H1 (cell line): ENCODE measurements at regions not wholly inside any gene's neighbourhood (a gene's known extent, or its start where the extent isn't known, plus 50 kb on each side); places are given as distances from the start of the nearest gene placed in this dataset.

Experiments used
- CTCF ChIA-PET: fragments of 300-600 bp; sonication (Branson Sonifier 250); formaldehyde crosslinking; loops from one replicate; lab custom pipeline; 2021; ENCODE audit not compliant: partially characterized antibody; lab: Charles Lee
- POLR2A ChIA-PET: fragments of 300-600 bp; sonication (Branson Sonifier 250); formaldehyde crosslinking; loops from one replicate; lab custom pipeline; 2021; ENCODE audit warnings: inconsistent platforms; ENCODE audit not compliant: partially characterized antibody; lab: Charles Lee
- DNase-seq, 2 experiments: peaks; one replicate each; pipeline versions ENCODE4 v3.0.0 to v3.0.0-alpha.2; 2010 to 2022; ENCODE audit warnings: low spot score in 2 of 2, low read depth in 1 of 2, mixed read lengths in 1 of 2
- FAIRE-seq: peaks from 2 replicates; lab custom pipeline; 2011; peaks lifted over from hg19 to GRCh38; lab: Jason Lieb, UNC
- H2AFZ ChIP-seq: 2 replicates; pipeline ENCODE4 v1.8.1; 2012; ENCODE audit warnings: low read length, inconsistent platforms
- H2AK5ac ChIP-seq: 2 replicates; pipeline ENCODE4 v1.6.1; 2013; ENCODE audit warnings: low read depth, low read length
- H2BK120ac ChIP-seq: replicated peaks from 2 replicates; pipeline ENCODE3; 2013; ENCODE audit warnings: low read depth, low read length, inconsistent platforms
- H2BK12ac ChIP-seq: 2 replicates; pipeline ENCODE4 v1.6.1; 2013; ENCODE audit warnings: low read depth, low read length
- H2BK15ac ChIP-seq: 2 replicates; pipeline ENCODE4 v1.6.1; 2013; ENCODE audit warnings: low read length
- H2BK20ac ChIP-seq: 2 replicates; pipeline ENCODE4 v1.6.1; 2013; ENCODE audit warnings: low read length
- H2BK5ac ChIP-seq: 2 replicates; pipeline ENCODE4 v1.6.1; 2013; ENCODE audit warnings: low read depth, low read length
- H3K14ac ChIP-seq: 2 replicates; pipeline ENCODE4 v1.6.1; 2013; ENCODE audit warnings: inconsistent platforms; ENCODE audit not compliant: insufficient read length
- H3K18ac ChIP-seq: 2 replicates; pipeline ENCODE4 v1.6.1; 2013; ENCODE audit warnings: low read length; ENCODE audit errors: extremely low read depth
- H3K23ac ChIP-seq: 2 replicates; pipeline ENCODE4 v1.6.1; 2013; ENCODE audit warnings: inconsistent platforms; ENCODE audit not compliant: insufficient read length
- H3K23me2 ChIP-seq: 2 replicates; pipeline ENCODE4 v1.6.1; 2013; ENCODE audit warnings: low read depth, low read length
- H3K27ac ChIP-seq: 2 replicates; pipeline ENCODE4 v1.6.1; 2011; ENCODE audit warnings: low read depth, low read length, inconsistent platforms
- H3K27me3 ChIP-seq, 4 experiments: replicated peaks in 1 of 4; 1 replicate in 1 of 4; 2 replicates in 3 of 4; pipeline versions ENCODE4 v1.6.1 to v1.8.1; 2011 to 2013; ENCODE audit warnings: low read length in 3 of 4, mild to moderate bottlenecking in 3 of 4, inconsistent platforms in 2 of 4, mixed read lengths in 2 of 4, moderate library complexity in 1 of 4; ENCODE audit not compliant: control insufficient read depth in 3 of 4, insufficient read depth in 3 of 4; ENCODE audit errors: extremely low read depth in 1 of 4
- H3K36me3 ChIP-seq, 4 experiments: 2 replicates each; pipeline versions ENCODE4 v1.6.1 to v1.8.1; 2011 to 2013; ENCODE audit warnings: mild to moderate bottlenecking in 4 of 4, low read length in 3 of 4, moderate library complexity in 2 of 4, control low read depth in 1 of 4, inconsistent platforms in 1 of 4; ENCODE audit not compliant: insufficient read depth in 4 of 4, control insufficient read depth in 2 of 4
- H3K4ac ChIP-seq: replicated peaks from 2 replicates; pipeline ENCODE3; 2013; ENCODE audit warnings: low read length, low read depth, mixed read lengths, inconsistent platforms; ENCODE audit not compliant: insufficient read length
- H3K4me1 ChIP-seq, 4 experiments: replicated peaks in 1 of 4; 1 replicate in 1 of 4; 2 replicates in 3 of 4; pipeline versions ENCODE4 v1.6.1 to v1.8.1; 2011 to 2013; ENCODE audit warnings: low read length in 3 of 4, inconsistent platforms in 2 of 4, mixed read lengths in 1 of 4; ENCODE audit not compliant: insufficient read depth in 4 of 4, control insufficient read depth in 3 of 4
- H3K4me2 ChIP-seq, 2 experiments: 2 replicates each; pipeline versions ENCODE4 v1.6.1 to v1.8.1; 2011 to 2013; ENCODE audit warnings: low read depth in 2 of 2, low read length in 2 of 2, control low read depth in 1 of 2, inconsistent platforms in 1 of 2, mild to moderate bottlenecking in 1 of 2; ENCODE audit not compliant: insufficient read depth in 1 of 2
- H3K4me3 ChIP-seq, 4 experiments: fragments of 200-600, 300-600 bp in 1 of 4; sonication (generic), shearing (Covaris generic), sonication (Bioruptor Twin) in 1 of 4; 2 replicates each; pipeline versions ENCODE4 v1.5.1 to v1.8.1; 2011 to 2016; ENCODE audit warnings: low read length in 4 of 4, low read depth in 3 of 4, control low read depth in 2 of 4, inconsistent platforms in 2 of 4, mild to moderate bottlenecking in 2 of 4, mixed read lengths in 1 of 4, moderate library complexity in 1 of 4; ENCODE audit not compliant: insufficient read depth in 2 of 4; ENCODE audit errors: extremely low read depth in 1 of 4
- H3K56ac ChIP-seq: replicated peaks from 2 replicates; pipeline ENCODE3; 2013; ENCODE audit warnings: low read depth, mild to moderate bottlenecking, mixed read lengths, low read length, inconsistent platforms; ENCODE audit not compliant: insufficient read length
- H3K79me1 ChIP-seq: 2 replicates; pipeline ENCODE4 v1.6.1; 2013; ENCODE audit warnings: low read depth, low read length, control low read depth
- H3K79me2 ChIP-seq, 2 experiments: 2 replicates each; pipeline versions ENCODE4 v1.6.1 to v1.8.1; 2012 to 2013; ENCODE audit warnings: low read length in 2 of 2, mild to moderate bottlenecking in 2 of 2, inconsistent platforms in 1 of 2; ENCODE audit not compliant: insufficient read depth in 2 of 2, control insufficient read depth in 1 of 2
- H3K9ac ChIP-seq, 4 experiments: replicated peaks in 1 of 4; 1 replicate in 1 of 4; 2 replicates in 3 of 4; pipeline versions ENCODE4 v1.6.1 to v1.8.1; 2011 to 2013; ENCODE audit warnings: low read depth in 3 of 4, low read length in 3 of 4, control low read depth in 2 of 4, mild to moderate bottlenecking in 2 of 4, moderate library complexity in 2 of 4, inconsistent platforms in 1 of 4; ENCODE audit errors: extremely low read depth in 1 of 4
- H3K9me3 ChIP-seq, 2 experiments: 2 replicates each; pipeline versions ENCODE4 v1.6.1 to v1.8.1; 2012 to 2013; ENCODE audit warnings: mild to moderate bottlenecking in 2 of 2, moderate library complexity in 2 of 2, control low read depth in 1 of 2, inconsistent platforms in 1 of 2, low read depth in 1 of 2, low read length in 1 of 2, mixed read lengths in 1 of 2; ENCODE audit not compliant: insufficient read depth in 2 of 2
- H4K20me1 ChIP-seq, 2 experiments: replicated peaks in 1 of 2; 2 replicates each; pipeline versions ENCODE3 to v1.8.1; 2011 to 2013; ENCODE audit warnings: inconsistent platforms in 2 of 2, low read length in 2 of 2, mild to moderate bottlenecking in 1 of 2; ENCODE audit not compliant: insufficient read depth in 2 of 2, control insufficient read depth in 1 of 2
- H4K5ac ChIP-seq: 2 replicates; pipeline ENCODE4 v1.6.1; 2013; ENCODE audit warnings: low read length, low read depth, mixed read lengths, inconsistent platforms; ENCODE audit not compliant: insufficient read length
- H4K8ac ChIP-seq: 2 replicates; pipeline ENCODE4 v1.8.0; 2013; ENCODE audit warnings: mild to moderate bottlenecking, moderate library complexity, low read length, inconsistent platforms; ENCODE audit not compliant: insufficient read depth; ENCODE audit errors: extremely low read depth
- H4K91ac ChIP-seq: replicated peaks from 2 replicates; pipeline ENCODE3; 2013; ENCODE audit warnings: low read length, mixed read lengths, inconsistent platforms; ENCODE audit not compliant: insufficient read length
- ASH2L ChIP-seq: fragments of 200-600, 300-600 bp; sonication (generic); IDR thresholded peaks from one replicate; pipeline ENCODE4 v1.7.1; 2017; ENCODE audit warnings: low read length
- CBX5 ChIP-seq: fragments of 300-800, 300-1000 bp; sonication (generic); IDR thresholded peaks from 2 replicates; pipeline ENCODE4 v1.7.1; 2016; ENCODE audit warnings: antibody characterized with exemption, low read length, low read depth
- CREB1 ChIP-seq: IDR thresholded peaks from 2 replicates; pipeline ENCODE4 v1.6.1; 2012; ENCODE audit warnings: inconsistent platforms
- EP300 ChIP-seq, 2 experiments: IDR thresholded peaks; 1 replicate in 1 of 2; 2 replicates in 1 of 2; pipeline ENCODE4 v1.6.1; 2011 to 2012; ENCODE audit warnings: low read depth in 2 of 2, low read length in 2 of 2, mild to moderate bottlenecking in 2 of 2, borderline replicate concordance in 1 of 2, inconsistent platforms in 1 of 2, moderate library complexity in 1 of 2
- EZH2 ChIP-seq: fragments of 200-600 bp; sonication (generic); IDR thresholded peaks from 2 replicates; pipeline ENCODE4 v1.7.1; 2012; ENCODE audit warnings: low read depth, mild to moderate bottlenecking, moderate library complexity, low read length, inconsistent platforms; ENCODE audit not compliant: severe bottlenecking
- GTF2F1 ChIP-seq: IDR thresholded peaks from 2 replicates; pipeline ENCODE4 v1.6.1; 2012; ENCODE audit warnings: low read depth, low read length, improper control_type of control experiment, borderline replicate concordance
- KDM1A ChIP-seq: fragments of 200-600, 300-600 bp; sonication (generic); IDR thresholded peaks from 2 replicates; pipeline ENCODE4 v1.7.1; 2016; ENCODE audit warnings: mild to moderate bottlenecking, low read length, borderline replicate concordance
- KDM5A ChIP-seq: fragments of 200-600 bp; IDR thresholded peaks from 2 replicates; pipeline ENCODE4 v1.7.1; 2012; ENCODE audit warnings: mild to moderate bottlenecking, low read length, inconsistent platforms, mixed read lengths
- RAD21 ChIP-seq, 2 experiments: IDR thresholded peaks in 1 of 2; conservative IDR thresholded peaks in 1 of 2; 2 replicates each; pipeline ENCODE4 v1.6.1; 2011; ENCODE audit warnings: low read depth in 2 of 2, low read length in 2 of 2, improper control_type of control experiment in 1 of 2, inconsistent platforms in 1 of 2, mild to moderate bottlenecking in 1 of 2, moderate library complexity in 1 of 2
- RBBP5 ChIP-seq: IDR thresholded peaks from 2 replicates; pipeline ENCODE4 v1.7.1; 2012; ENCODE audit warnings: low read depth, mild to moderate bottlenecking, inconsistent platforms, low read length, moderate library complexity, borderline replicate concordance
- RFX5 ChIP-seq: IDR thresholded peaks from 2 replicates; pipeline ENCODE4 v1.6.1; 2011; ENCODE audit warnings: low read depth, low read length, improper control_type of control experiment, borderline replicate concordance
- SAP30 ChIP-seq: fragments of 300-600 bp; sonication (generic); IDR thresholded peaks from 2 replicates; pipeline ENCODE4 v1.7.1; 2012; ENCODE audit warnings: low read length, moderate library complexity, mild to moderate bottlenecking, inconsistent platforms; ENCODE audit not compliant: insufficient read depth, insufficient replicate concordance
- SP2 ChIP-seq: IDR thresholded peaks from 2 replicates; pipeline ENCODE4 v1.6.1; 2012; ENCODE audit warnings: mild to moderate bottlenecking, low read length, inconsistent platforms
- TAF7 ChIP-seq: optimal IDR thresholded peaks from 2 replicates; pipeline ENCODE3; 2011; ENCODE audit warnings: low read depth, mild to moderate bottlenecking, inconsistent platforms, low read length, moderate library complexity, borderline replicate concordance
- WGBS, 2 experiments: shearing (Covaris generic) in 1 of 2; methylation state at CpG; one replicate each; pipeline versions ENCODE4 v1.1.6 to v1.1.7; 2013 to 2015; ENCODE audit warnings: low lambda C conversion rate in 2 of 2, mixed read lengths in 2 of 2, inconsistent platforms in 1 of 2, low coverage in 1 of 2, missing lambda C conversion rate in 1 of 2; ENCODE audit not compliant: insufficient replicate concordance in 2 of 2, insufficient coverage in 1 of 2, insufficient read length in 1 of 2; ENCODE audit errors: extremely low coverage in 1 of 2, missing lambda C conversion rate in 1 of 2; 5-methylcytosine and 5-hydroxymethylcytosine counted together

- Histone ChIP-seq H3K4me3 (no peak overlapping the region), H3K36me3 (no peaks in the 10 kb centered on the region), H3K79me2 (no peaks in the 10 kb centered on the region), H3K9ac (no peak overlapping the region), H3K14ac (no peak overlapping the region), H4K91ac (no peak overlapping the region), H2BK5ac (no peak overlapping the region), H3K4ac (no peak overlapping the region), H2BK12ac (no peak overlapping the region), H3K27ac (no peak overlapping the region), H2AFZ (no peak overlapping the region), H2BK120ac (no peak overlapping the region), H4K8ac (no peak overlapping the region), H4K5ac (no peak overlapping the region), H3K56ac (no peak overlapping the region), H3K79me1 (no peaks in the 10 kb centered on the region), H3K4me2 (no peak overlapping the region), H2BK15ac (no peak overlapping the region), H3K27me3 (no peaks in the 10 kb centered on the region), H3K23ac (no peak overlapping the region), H2AK5ac (no peak overlapping the region), H3K18ac (no peak overlapping the region), H4K20me1 (no peaks in the 10 kb centered on the region), H2BK20ac (no peak overlapping the region), H3K9me3 (peaks cover 1 to 7% of the 10 kb centered on the region in 2 experiments; a peak in 2 of 4 replicates), H3K4me1 (no peaks in the 10 kb centered on the region), H3K23me2 (no peaks in the 10 kb centered on the region)
- WGBS, 2 experiments = 99% methylated on average over 14 of the region's 33 CpGs; no CpG with 5 or more reads in 1 of the 2 experiments
- POLR2A ChIA-PET = no interaction called here
- CTCF ChIA-PET = no interaction called here
- DNase-seq = no peak
- FAIRE-seq = no peak
- no peak for TF ChIP-seq KDM5A
- no peak for TF ChIP-seq CREB1
- no peak for TF ChIP-seq SAP30
- no peak for TF ChIP-seq RAD21 (IDR thresholded peaks at IDR 0.05 in 1 of 2, conservative IDR thresholded peaks at IDR 0.05 in 1 of 2; ENCODE audit: low read depth in 2 of 2, low read length in 2 of 2)
- no peak for TF ChIP-seq RFX5
- no peak for TF ChIP-seq ASH2L
- no peak for TF ChIP-seq SP2
- no peak for TF ChIP-seq KDM1A
- no peak for TF ChIP-seq CBX5
- no peak for TF ChIP-seq GTF2F1
- TF ChIP-seq EZH2 = no peak
- no peak for TF ChIP-seq TAF7
- no peak for TF ChIP-seq EP300 (IDR thresholded peaks at IDR 0.05; ENCODE audit: borderline replicate concordance in 1 of 2, low read depth in 2 of 2, low read length in 2 of 2)
- TF ChIP-seq RBBP5 = no peak
Measured at GRCh38 chr12:90410962-90411361, 544.0 kb downstream of the CCER1 start.
